ENCODE measurements at regions not wholly inside any gene's neighbourhood (a gene's known extent, or its start where the extent isn't known, plus 50 kb on each side); places are given as distances from the start of the nearest gene placed in this dataset.

- no peak for DNase-seq (ENCODE audit: low read depth)
- no peak for TF ChIP-seq CTCF (IDR thresholded peaks at IDR 0.05; ENCODE audit: insufficient read depth, low read depth, low read length, missing control alignments)
- H3K4me3 ChIP-seq (ENCODE audit: low read length), result no peak overlapping the region
These were observed 969.7 kb downstream of the DSC3 start for GRCh38 chr18:30072609-30073385.

- no peak for DNase-seq (ENCODE audit: low read depth)
These were observed 976.3 kb downstream of the DSC3 start for GRCh38 chr18:30066288-30066687.

GRCh38 chr18:30057398-30057797 lies 985.1 kb downstream of the DSC3 start:
- no peak overlapping the region for H3K4me3 ChIP-seq (ENCODE audit: low read length)
- DNase-seq (ENCODE audit: low read depth), result no peak
- TF ChIP-seq CTCF (IDR thresholded peaks at IDR 0.05; ENCODE audit: insufficient read depth, low read depth, low read length, missing control alignments), result no peak

More at GRCh38 chr18:30066288-30066687, 976.3 kb downstream of the DSC3 start:
- TF ChIP-seq CTCF (IDR thresholded peaks at IDR 0.05; ENCODE audit: insufficient read depth, low read depth, low read length, missing control alignments), result no peak
- no peak overlapping the region for H3K4me3 ChIP-seq (ENCODE audit: low read length)

GRCh38 chr18:30056528-30056927 lies 986.0 kb downstream of the DSC3 start:
- no peak overlapping the region for H3K4me3 ChIP-seq (ENCODE audit: low read length)
- no peak for DNase-seq (ENCODE audit: low read depth)
- no peak for TF ChIP-seq CTCF (IDR thresholded peaks at IDR 0.05; ENCODE audit: insufficient read depth, low read depth, low read length, missing control alignments)

GRCh38 chr18:30044496-30044895 lies 998.0 kb downstream of the DSC3 start:
- TF ChIP-seq CTCF (IDR thresholded peaks at IDR 0.05; ENCODE audit: insufficient read depth, low read depth, low read length, missing control alignments), result no peak
- no peak overlapping the region for H3K4me3 ChIP-seq (ENCODE audit: low read length)
- DNase-seq (ENCODE audit: low read depth), result peak; percentile 51

GRCh38 chr18:30039201-30039600 lies 1003.3 kb downstream of the DSC3 start:
- no peak for DNase-seq (ENCODE audit: low read depth)
- H3K4me3 ChIP-seq (ENCODE audit: low read length), result no peak overlapping the region
- TF ChIP-seq CTCF (IDR thresholded peaks at IDR 0.05; ENCODE audit: insufficient read depth, low read depth, low read length, missing control alignments), result no peak

- no peak for DNase-seq (ENCODE audit: low read depth)
- TF ChIP-seq CTCF (IDR thresholded peaks at IDR 0.05; ENCODE audit: insufficient read depth, low read depth, low read length, missing control alignments), result no peak
- no peak overlapping the region for H3K4me3 ChIP-seq (ENCODE audit: low read length)
These were observed 1007.7 kb downstream of the DSC3 start for GRCh38 chr18:30034818-30035217.
